IMR-90 (cell line): ENCODE measurements at regions not wholly inside any gene's neighbourhood (a gene's known extent, or its start where the extent isn't known, plus 50 kb on each side); places are given as distances from the start of the nearest gene placed in this dataset.
A peak's percentile ranks its signal among the peaks of the same experiment; 100 is the strongest.

Experiments used
- ATAC-seq: fragments of 200-7000 bp; cut with Tn5 transposase; 2 replicates; pipeline ENCODE4 v1.9.1; 2020; ENCODE audit warnings: low read depth, mild to moderate bottlenecking, moderate library complexity
- BruUV-seq: library from RNA; stranded (reverse); fragments of 400-500 nt; replicated peaks from 2 replicates; lab custom pipeline; 2021; lab: Mats Ljungman, UMichigan
- CTCF ChIA-PET: fragments of 300-600 bp; formaldehyde crosslinking; extraction: SDS; loops from one replicate; lab custom pipeline; 2021; ENCODE audit warnings: antibody characterized with exemption; lab: Yijun Ruan, JAX
- POLR2A ChIA-PET: fragments of 300-600 bp; sonication (Branson Sonifier 250); formaldehyde crosslinking; loops from one replicate; lab custom pipeline; 2022; ENCODE audit warnings: antibody characterized with exemption; ENCODE audit not compliant: unreplicated experiment; lab: Charles Lee
- DNase-seq: peaks from one replicate; pipeline ENCODE4 v3.0.0; 2013
- H2AFZ ChIP-seq: replicated peaks from 2 replicates; pipeline ENCODE3; 2013; ENCODE audit warnings: low read length, mild to moderate bottlenecking; ENCODE audit not compliant: poor library complexity
- H2AK5ac ChIP-seq: 2 replicates; pipeline ENCODE4 v1.6.1; 2013; ENCODE audit warnings: low read depth, low read length, inconsistent platforms
- H2AK9ac ChIP-seq: replicated peaks from 2 replicates; pipeline ENCODE3; 2013; ENCODE audit warnings: mild to moderate bottlenecking, low read depth, low read length, moderate library complexity; ENCODE audit not compliant: poor library complexity
- H2BK120ac ChIP-seq: 2 replicates; pipeline ENCODE4 v1.6.1; 2013; ENCODE audit warnings: low read depth, low read length, inconsistent platforms
- H2BK15ac ChIP-seq: 3 replicates; pipeline ENCODE4 v1.6.1; 2013; ENCODE audit warnings: low read depth, low read length, inconsistent platforms
- H2BK20ac ChIP-seq: 2 replicates; pipeline ENCODE4 v1.6.1; 2013; ENCODE audit warnings: low read depth, mild to moderate bottlenecking, inconsistent platforms, low read length, moderate library complexity
- H2BK5ac ChIP-seq: 2 replicates; pipeline ENCODE4 v1.6.1; 2013; ENCODE audit warnings: mild to moderate bottlenecking, low read depth, low read length, inconsistent platforms; ENCODE audit not compliant: poor library complexity, severe bottlenecking
- H3K14ac ChIP-seq: replicated peaks from 2 replicates; pipeline ENCODE4 v1.6.1; 2013; ENCODE audit warnings: low read depth, low read length, inconsistent platforms
- H3K18ac ChIP-seq: 2 replicates; pipeline ENCODE4 v1.6.1; 2013; ENCODE audit warnings: low read depth, low read length, control low read depth
- H3K23ac ChIP-seq: 2 replicates; pipeline ENCODE4 v1.6.1; 2013; ENCODE audit warnings: low read depth, low read length, inconsistent platforms
- H3K27ac ChIP-seq: 2 replicates; pipeline ENCODE4 v1.5.1; 2013; ENCODE audit warnings: mild to moderate bottlenecking, control low read depth, low read length; ENCODE audit not compliant: insufficient read depth
- H3K27me3 ChIP-seq: 2 replicates; pipeline ENCODE4 v1.6.1; 2013; ENCODE audit warnings: low read length; ENCODE audit not compliant: control insufficient read depth, insufficient read depth
- H3K36me3 ChIP-seq: 2 replicates; pipeline ENCODE4 v1.6.1; 2013; ENCODE audit warnings: low read length, mixed read lengths; ENCODE audit not compliant: control insufficient read depth, insufficient read depth
- H3K4ac ChIP-seq: 2 replicates; pipeline ENCODE4 v1.6.1; 2013; ENCODE audit warnings: low read depth, low read length, inconsistent platforms
- H3K4me1 ChIP-seq: 2 replicates; pipeline ENCODE4 v1.6.1; 2013; ENCODE audit warnings: low read length, mixed read lengths; ENCODE audit not compliant: control insufficient read depth, insufficient read depth
- H3K4me2 ChIP-seq: 2 replicates; pipeline ENCODE4 v1.6.1; 2013; ENCODE audit warnings: low read depth, mild to moderate bottlenecking, control low read depth, low read length, moderate library complexity
- H3K4me3 ChIP-seq: 2 replicates; pipeline ENCODE4 v1.5.1; 2013; ENCODE audit warnings: low read depth, mild to moderate bottlenecking, control low read depth, low read length, moderate library complexity; ENCODE audit not compliant: insufficient read depth
- H3K56ac ChIP-seq: 2 replicates; pipeline ENCODE4 v1.6.1; 2013; ENCODE audit warnings: low read length, inconsistent platforms; ENCODE audit not compliant: insufficient read depth; ENCODE audit errors: extremely low read depth
- H3K79me1 ChIP-seq, 2 experiments: 2 replicates each; pipeline ENCODE4 v1.6.1; 2013; ENCODE audit warnings: low read length in 2 of 2, inconsistent platforms in 1 of 2, low read depth in 1 of 2
- H3K9ac ChIP-seq: 2 replicates; pipeline ENCODE4 v1.6.1; 2013; ENCODE audit warnings: low read depth, low read length, control low read depth
- H3K9me1 ChIP-seq: 2 replicates; pipeline ENCODE4 v1.6.1; 2013; ENCODE audit warnings: low read length, inconsistent platforms; ENCODE audit not compliant: insufficient read depth
- H3K9me3 ChIP-seq: 2 replicates; pipeline ENCODE4 v1.6.1; 2013; ENCODE audit warnings: low read length; ENCODE audit not compliant: control insufficient read depth, insufficient read depth
- H4K20me1 ChIP-seq: 2 replicates; pipeline ENCODE4 v1.6.1; 2013; ENCODE audit warnings: low read length, inconsistent platforms; ENCODE audit not compliant: insufficient read depth
- H4K5ac ChIP-seq: 2 replicates; pipeline ENCODE4 v1.6.1; 2013; ENCODE audit warnings: mild to moderate bottlenecking, low read depth, low read length, control low read depth
- H4K8ac ChIP-seq, 2 experiments: 2 replicates each; pipeline ENCODE4 v1.6.1; 2013; ENCODE audit warnings: low read depth in 2 of 2, low read length in 2 of 2, control low read depth in 1 of 2, inconsistent platforms in 1 of 2
- H4K91ac ChIP-seq: 2 replicates; pipeline ENCODE4 v1.6.1; 2013; ENCODE audit warnings: low read depth, low read length, inconsistent platforms; ENCODE audit not compliant: insufficient read depth
- BHLHE40 ChIP-seq: fragments of 150-350 bp; IDR thresholded peaks from 2 replicates; pipeline ENCODE4 v1.6.1; 2016; ENCODE audit warnings: mild to moderate bottlenecking, low read depth, low read length
- CEBPB ChIP-seq: IDR thresholded peaks from 2 replicates; pipeline ENCODE4 v1.6.1; 2012; ENCODE audit warnings: low read depth, low read length, improper control_type of control experiment
- CHD1 ChIP-seq: IDR thresholded peaks from 2 replicates; pipeline ENCODE4 v1.6.1; 2012; ENCODE audit warnings: low read depth, low read length, improper control_type of control experiment
- ELK1 ChIP-seq: fragments of 150-350 bp; IDR thresholded peaks from 2 replicates; pipeline ENCODE4 v1.6.1; 2016; ENCODE audit warnings: low read depth, mild to moderate bottlenecking, low read length, moderate library complexity, borderline replicate concordance
- FOS ChIP-seq: fragments of 150-350 bp; IDR thresholded peaks from 2 replicates; pipeline ENCODE4 v1.6.1; 2016; ENCODE audit warnings: low read depth, low read length
- MAFK ChIP-seq: IDR thresholded peaks from 2 replicates; pipeline ENCODE4 v1.6.1; 2012; ENCODE audit warnings: low read depth, low read length, improper control_type of control experiment
- POLR2A ChIP-seq: IDR thresholded peaks from 2 replicates; pipeline ENCODE4 v1.6.1; 2012; ENCODE audit warnings: mild to moderate bottlenecking, low read depth, low read length
- RCOR1 ChIP-seq: IDR thresholded peaks from 2 replicates; pipeline ENCODE4 v1.6.1; 2012; ENCODE audit warnings: mild to moderate bottlenecking, low read length, improper control_type of control experiment; ENCODE audit not compliant: insufficient replicate concordance
- USF2 ChIP-seq: fragments of 150-350 bp; IDR thresholded peaks from 2 replicates; pipeline ENCODE4 v1.6.1; 2017; ENCODE audit warnings: mild to moderate bottlenecking, antibody characterized with exemption, low read length, low read depth
- WGBS, 2 experiments: methylation state at CpG; one replicate each; pipeline versions ENCODE4 v1.1.5 to v1.1.7; 2013; ENCODE audit warnings: missing lambda C conversion rate in 2 of 2; ENCODE audit not compliant: insufficient read length in 1 of 2; ENCODE audit errors: extremely low coverage in 2 of 2; 5-methylcytosine and 5-hydroxymethylcytosine counted together
- dilution Hi-C: fragments of 300-500 bp; cut with HindIII; formaldehyde crosslinking; loops from one replicate; pipeline ENCODE4 v1.14.3; 2018; ENCODE audit warnings: low sequenced_read_pairs; ENCODE audit not compliant: unreplicated experiment
- in situ Hi-C: fragments of 300-500 bp; cut with MboI; formaldehyde crosslinking; loops from 3 replicates; pipeline ENCODE4 v1.14.3; 2019; ENCODE audit warnings: low sequenced_read_pairs, inconsistent platforms, mixed read lengths
- intact Hi-C: fragments of 100-400 bp; cut with micrococcal nuclease; formaldehyde crosslinking; loops from 2 replicates; pipeline ENCODE4 v1.10.0; 2022

GRCh38 chr2:195601361-195601760, 55.7 kb upstream of the SLC39A10 start:
- CTCF ChIA-PET, result interaction anchor here (0.5 to 1.1 kb wide), 4 partner anchors 13 to 132 kb away, joined by 3 to 12 read pairs (median 4); no protein-coding TSS in a partner anchor

More at GRCh38 chr2:195601361-195601760, 55.7 kb upstream of the SLC39A10 start:
- Histone ChIP-seq H3K9me3 (no peaks in the 10 kb centered on the region), H2AK5ac (no peak overlapping the region), H2AK9ac (no peak overlapping the region), H3K56ac (no peak overlapping the region), H4K8ac (peak overlapping the region in 1 of 2 experiments; percentile 40; a peak in 1 of 4 replicates), H2BK20ac (no peak overlapping the region), H2BK15ac (no peak overlapping the region), H3K9ac (no peak overlapping the region), H3K23ac (no peak overlapping the region), H2BK120ac (no peak overlapping the region; the same call in 1 of the 2 replicates), H4K91ac (no peak overlapping the region), H4K5ac (peak overlapping the region; percentile 25; the same call in 1 of the 2 replicates), H3K9me1 (no peaks in the 10 kb centered on the region), H3K36me3 (no peaks in the 10 kb centered on the region), H3K14ac (peak overlapping the region; percentile 44; the same call in 1 of the 2 replicates), H4K20me1 (no peaks in the 10 kb centered on the region), H2AFZ (peak overlapping the region; percentile 39), H3K27me3 (no peaks in the 10 kb centered on the region), H3K4me1 (peaks cover 2% of the 10 kb centered on the region), H3K4me3 (no peak overlapping the region), H3K79me1 (no peaks in the 10 kb centered on the region), H3K27ac (no peak overlapping the region), H2BK5ac (no peak overlapping the region), H3K18ac (no peak overlapping the region), H3K4ac (0 out of 2 replicates have a peak overlapping the region, but pooled peaks have one; percentile 11), H3K4me2 (no peak overlapping the region)
- POLR2A ChIA-PET, result no interaction called here
- DNase-seq (peak; percentile 35), ATAC-seq (peak; percentile 27; the same call in 1 of the 2 replicates)
- in situ Hi-C loops, result no loop called here
- no TSS peak for BruUV-seq
- TF ChIP-seq BHLHE40, result no peak
- no peak for TF ChIP-seq ELK1
- no peak for TF ChIP-seq MAFK
- TF ChIP-seq USF2, result no peak
- no peak for TF ChIP-seq CEBPB
- no peak for TF ChIP-seq FOS
- no peak for TF ChIP-seq RCOR1
- no peak for TF ChIP-seq CHD1
- TF ChIP-seq POLR2A, result no peak
- dilution Hi-C loops, result no loop called here
- intact Hi-C loops, result no loop called here
- no CpG with 5 or more reads among the region's 6 CpGs for WGBS, 2 experiments
